ENCODE measurements at regions not wholly inside any gene's neighbourhood (a gene's known extent, or its start where the extent isn't known, plus 50 kb on each side); places are given as distances from the start of the nearest gene placed in this dataset.

- H3K9me3 Mint-ChIP-seq = 0 out of 5 replicates have a peak, but pooled peaks cover 0 to 3% of the 10 kb centered on the region in 2 experiments
- no peak overlapping the region for H4K91ac ChIP-seq (ENCODE audit: insufficient read length, low read depth, low read length)
- no peak for TF ChIP-seq CTCF (conservative IDR thresholded peaks at IDR 0.05)
- no peak overlapping the region for H2BK20ac ChIP-seq (ENCODE audit: low read depth, low read length, poor library complexity, severe bottlenecking)
- H2AK5ac ChIP-seq (ENCODE audit: insufficient read length, low read length) = no peak overlapping the region
- H3K79me2 ChIP-seq (ENCODE audit: insufficient read depth, low read length) = no peaks in the 10 kb centered on the region
- H3K9ac ChIP-seq (ENCODE audit: extremely low read depth, insufficient read length, low read length) = no peak overlapping the region
- peaks cover 10 to 21% of the 10 kb centered on the region in 2 experiments for H3K4me1 Mint-ChIP-seq
- H3K18ac ChIP-seq (ENCODE audit: insufficient read length, low read depth, low read length) = no peak overlapping the region
- H2BK12ac ChIP-seq (ENCODE audit: insufficient read length, low read depth, low read length) = no peak overlapping the region
- H3T11ph ChIP-seq (ENCODE audit: low read length) = no peak overlapping the region
- H3K9me3 ChIP-seq (ENCODE audit: control insufficient read depth, low read depth, low read length) = no peaks in the 10 kb centered on the region
- no peak overlapping the region for H4K5ac ChIP-seq (ENCODE audit: insufficient read length, low read depth, low read length)
- no peak overlapping the region for H3K56ac ChIP-seq (ENCODE audit: insufficient read length, low read depth, low read length)
- no peaks in the 10 kb centered on the region for H4K20me1 ChIP-seq (ENCODE audit: control insufficient read depth, insufficient read depth, insufficient read length)
- no peaks in the 10 kb centered on the region for H3K23me2 ChIP-seq (ENCODE audit: insufficient read length, low read depth, low read length, poor library complexity, severe bottlenecking)
- H3K27me3 ChIP-seq (ENCODE audit: insufficient read depth, low read length) = no peaks in the 10 kb centered on the region; the same call in 1 of the 2 replicates
- no peak overlapping the region for H3K4ac ChIP-seq (ENCODE audit: low read depth, low read length)
- peaks cover 92% of the 10 kb centered on the region for H3K27me3 Mint-ChIP-seq (ENCODE audit: low read depth)
- no peak overlapping the region; the same call in 1 of the 2 replicates for H3K14ac ChIP-seq (ENCODE audit: insufficient read depth, low read length)
- no peak for DNase-seq
- H2AFZ ChIP-seq (ENCODE audit: low read length) = no peak overlapping the region
- H3K4me2 ChIP-seq (ENCODE audit: insufficient read depth, insufficient read length, low read length) = no peak overlapping the region
- H2BK120ac ChIP-seq (ENCODE audit: low read depth, low read length, poor library complexity, severe bottlenecking) = no peak overlapping the region
- no peaks in the 10 kb centered on the region for H3K36me3 Mint-ChIP-seq (ENCODE audit: insufficient read depth in 1 of 3, low read depth in 3 of 3)
- H3K23ac ChIP-seq (ENCODE audit: insufficient read length, low read depth, low read length) = no peak overlapping the region
- H3K27ac Mint-ChIP-seq = peak overlapping the region in 1 of 3 experiments; percentile 82; a peak in 2 of 7 replicates
- no peak overlapping the region for H4K8ac ChIP-seq (replicated peaks; ENCODE audit: insufficient read length, low read depth, low read length)
- no peak overlapping the region for H3K27ac ChIP-seq (ENCODE audit: insufficient read length, low read depth, low read length)
- no peak overlapping the region for H2BK5ac ChIP-seq (ENCODE audit: insufficient read length, low read length)
- no peak overlapping the region for H2BK15ac ChIP-seq (ENCODE audit: low read depth, low read length)
- H3K4me3 Mint-ChIP-seq = no peak overlapping the region
- H3K79me1 ChIP-seq (ENCODE audit: insufficient read depth, low read depth, low read length, poor library complexity, severe bottlenecking) = no peaks in the 10 kb centered on the region
- no CpG with 5 or more reads among the region's 7 CpGs for WGBS (ENCODE audit: extremely low coverage, insufficient read length, low lambda C conversion rate)
- H3K4me1 ChIP-seq (ENCODE audit: insufficient read depth, low read length) = no peaks in the 10 kb centered on the region
Measured at GRCh38 chr2:120658042-120658769, 77.5 kb upstream of the GLI2 start.

All from H9 (cell line).